HFF-Myc (cell line): ENCODE measurements at regions not wholly inside any gene's neighbourhood (a gene's known extent, or its start where the extent isn't known, plus 50 kb on each side); places are given as distances from the start of the nearest gene placed in this dataset.
"Not testable (repeated sequence)": the region's sequence is repeated elsewhere in the genome, so short reads cannot be mapped to it uniquely, and the experiment has no call there.

Experiments
- DNase-seq: peaks from one replicate; pipeline ENCODE4 v3.0.0-alpha.2; 2011; ENCODE audit warnings: low read depth; ENCODE audit errors: extremely low read depth
- H3K4me3 ChIP-seq: replicated peaks from 2 replicates; pipeline ENCODE4 v1.5.1; 2011; ENCODE audit warnings: low read depth, mild to moderate bottlenecking, control low read depth, low read length
- TF ChIP-seq, protein P1 (sequence below): IDR thresholded peaks from 2 replicates; pipeline ENCODE4 v1.5.1; 2012; ENCODE audit warnings: mild to moderate bottlenecking, low read depth, low read length, control low read depth; ENCODE audit errors: missing control alignments

DNA sequence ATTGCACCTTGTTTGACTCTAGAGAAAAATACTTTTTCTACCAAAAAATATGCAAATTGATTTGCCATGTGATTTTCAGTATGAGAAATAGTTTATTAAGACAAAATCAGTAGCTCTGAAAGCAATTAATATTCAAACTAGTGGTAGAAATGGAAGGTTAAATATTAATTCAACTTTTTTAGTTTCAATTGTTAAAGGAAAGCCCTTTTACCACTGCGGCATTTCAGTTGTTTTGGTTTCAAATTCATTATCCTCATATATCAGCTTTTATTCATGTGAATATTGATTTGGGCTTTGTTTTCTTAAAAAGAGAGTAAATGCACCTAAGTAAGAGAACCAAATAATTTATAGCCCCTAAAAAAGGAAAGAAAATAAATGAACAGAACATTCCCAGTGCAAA is 660.6 kb upstream of the CHD1 start:
- TF ChIP-seq, protein P1, sequence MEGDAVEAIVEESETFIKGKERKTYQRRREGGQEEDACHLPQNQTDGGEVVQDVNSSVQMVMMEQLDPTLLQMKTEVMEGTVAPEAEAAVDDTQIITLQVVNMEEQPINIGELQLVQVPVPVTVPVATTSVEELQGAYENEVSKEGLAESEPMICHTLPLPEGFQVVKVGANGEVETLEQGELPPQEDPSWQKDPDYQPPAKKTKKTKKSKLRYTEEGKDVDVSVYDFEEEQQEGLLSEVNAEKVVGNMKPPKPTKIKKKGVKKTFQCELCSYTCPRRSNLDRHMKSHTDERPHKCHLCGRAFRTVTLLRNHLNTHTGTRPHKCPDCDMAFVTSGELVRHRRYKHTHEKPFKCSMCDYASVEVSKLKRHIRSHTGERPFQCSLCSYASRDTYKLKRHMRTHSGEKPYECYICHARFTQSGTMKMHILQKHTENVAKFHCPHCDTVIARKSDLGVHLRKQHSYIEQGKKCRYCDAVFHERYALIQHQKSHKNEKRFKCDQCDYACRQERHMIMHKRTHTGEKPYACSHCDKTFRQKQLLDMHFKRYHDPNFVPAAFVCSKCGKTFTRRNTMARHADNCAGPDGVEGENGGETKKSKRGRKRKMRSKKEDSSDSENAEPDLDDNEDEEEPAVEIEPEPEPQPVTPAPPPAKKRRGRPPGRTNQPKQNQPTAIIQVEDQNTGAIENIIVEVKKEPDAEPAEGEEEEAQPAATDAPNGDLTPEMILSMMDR: no peak
- DNase-seq: no peak
- H3K4me3 ChIP-seq: no peak overlapping the region

DNA sequence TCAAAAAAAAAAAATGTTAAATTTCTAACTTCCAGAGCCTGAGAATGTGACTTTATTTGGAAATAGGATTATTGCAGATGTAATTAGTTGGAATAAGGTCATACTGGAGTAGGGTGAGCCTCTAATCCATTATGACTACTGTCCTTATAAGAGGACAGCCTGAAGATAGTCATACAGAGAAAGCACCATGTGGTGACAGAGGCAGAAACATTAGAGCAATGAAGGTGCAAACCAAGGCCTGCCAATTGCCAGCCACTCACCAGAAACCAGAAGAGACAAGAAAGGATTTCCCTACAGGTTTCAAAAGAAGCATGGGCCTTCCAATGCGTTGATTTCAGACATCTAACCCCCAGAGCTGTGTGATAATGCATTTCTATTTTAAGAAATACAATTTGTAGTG is 659.2 kb upstream of the CHD1 start:
- H3K4me3 ChIP-seq: no peak overlapping the region
- TF ChIP-seq, protein P1: no peak
- no peak for DNase-seq

DNA sequence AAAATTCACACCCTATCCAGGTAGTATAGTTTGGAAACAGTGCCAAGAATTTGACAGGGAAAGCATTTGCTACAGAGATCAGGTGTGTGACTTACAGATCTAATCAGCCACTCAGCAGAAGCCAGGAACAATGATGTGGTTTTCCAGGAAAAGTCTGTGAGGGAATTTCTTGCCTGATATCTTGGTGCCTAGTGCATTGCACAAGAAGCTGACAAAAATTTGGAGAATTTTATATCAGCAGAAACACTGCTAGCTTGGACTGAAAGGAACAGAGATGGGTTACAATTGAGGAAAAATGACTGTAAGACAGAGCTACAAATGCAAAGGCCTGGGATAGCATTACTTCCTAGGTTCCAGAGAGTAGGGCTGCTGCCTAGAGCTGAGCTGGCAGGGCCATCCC is 658.1 kb upstream of the CHD1 start:
- DNase-seq: no peak
- no peak overlapping the region for H3K4me3 ChIP-seq
- TF ChIP-seq, protein P1: no peak

DNA sequence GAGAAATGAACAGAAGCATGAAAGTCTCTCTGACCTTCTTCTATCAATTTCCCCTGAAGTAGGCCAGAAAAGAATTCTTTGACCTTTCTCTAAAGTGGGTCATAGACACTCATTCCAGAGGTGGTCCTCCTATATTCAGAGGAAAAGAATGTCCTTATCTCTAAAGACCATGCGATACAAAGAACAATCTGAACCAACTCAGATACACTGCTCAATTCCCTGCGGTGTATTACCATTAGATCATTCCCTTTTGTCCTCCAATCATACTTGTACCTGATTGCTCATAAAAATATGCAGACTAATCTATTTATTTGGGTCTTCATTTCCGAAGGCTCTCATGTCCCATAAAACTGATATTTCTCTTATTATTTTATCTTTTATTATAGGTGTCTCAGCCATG is 652.4 kb upstream of the CHD1 start:
- H3K4me3 ChIP-seq, DNase-seq: not testable (repeated sequence)

DNA sequence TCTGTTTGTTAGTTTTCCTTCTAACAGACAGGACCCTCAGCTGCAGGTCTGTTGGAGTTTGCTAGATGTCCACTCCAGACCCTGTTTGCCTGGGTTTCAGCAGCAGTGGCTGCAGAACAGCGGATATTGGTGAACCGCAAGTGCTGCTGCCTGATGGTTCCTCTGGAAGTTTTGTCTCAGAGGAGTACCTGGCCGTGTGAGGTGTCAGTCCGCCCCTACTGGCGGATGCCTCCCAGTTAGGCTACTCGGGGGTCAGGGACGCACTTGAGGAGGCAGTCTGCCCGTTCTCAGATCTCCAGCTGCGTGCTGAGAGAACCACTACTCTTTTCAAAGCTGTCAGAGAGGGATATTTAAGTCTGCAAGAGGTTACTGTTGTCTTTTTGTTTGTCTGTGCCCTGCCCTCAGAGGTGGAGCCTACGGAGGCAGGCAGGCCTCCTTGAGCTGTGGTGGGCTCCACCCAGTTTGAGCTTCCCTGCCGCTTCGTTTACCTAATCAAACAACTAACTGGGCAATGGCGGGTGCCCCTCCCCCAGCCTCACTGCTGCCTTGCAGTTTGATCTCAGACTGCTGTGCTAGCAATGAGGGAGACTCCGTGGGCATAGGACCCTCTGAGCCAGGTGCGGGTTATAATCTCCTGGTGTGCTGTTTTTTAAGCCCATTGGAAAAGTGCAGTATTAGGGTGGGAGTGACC is 634.3 kb upstream of the CHD1 start:
- not testable (repeated sequence) for DNase-seq, H3K4me3 ChIP-seq

DNA sequence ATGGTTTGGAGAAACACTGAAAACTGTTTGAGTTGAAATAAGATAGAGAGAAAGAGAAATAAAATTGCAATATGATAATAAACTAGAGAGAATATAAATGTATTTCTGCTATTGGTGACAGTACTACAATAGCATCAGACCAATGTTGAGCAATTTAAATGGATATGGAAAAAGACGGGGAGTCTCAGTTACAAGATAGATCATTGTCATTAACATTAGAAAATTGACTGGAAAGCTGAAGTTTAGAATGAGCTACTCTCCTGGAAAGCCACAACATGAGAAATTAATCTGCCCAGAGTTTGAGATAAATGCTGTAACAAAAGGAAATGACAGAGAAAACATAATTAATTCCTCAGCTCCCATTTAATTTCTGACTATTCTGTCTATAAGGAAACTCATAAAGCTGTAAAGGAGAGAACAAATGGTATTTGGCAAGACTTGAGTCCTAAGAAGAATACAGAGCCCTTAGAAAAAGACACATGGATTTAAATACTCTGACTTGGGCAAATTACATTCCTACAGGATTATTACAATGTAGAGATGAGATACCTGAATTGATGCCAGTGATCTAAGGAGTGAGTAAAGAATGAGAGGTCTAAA is 624.5 kb upstream of the CHD1 start:
- no peak for DNase-seq

DNA sequence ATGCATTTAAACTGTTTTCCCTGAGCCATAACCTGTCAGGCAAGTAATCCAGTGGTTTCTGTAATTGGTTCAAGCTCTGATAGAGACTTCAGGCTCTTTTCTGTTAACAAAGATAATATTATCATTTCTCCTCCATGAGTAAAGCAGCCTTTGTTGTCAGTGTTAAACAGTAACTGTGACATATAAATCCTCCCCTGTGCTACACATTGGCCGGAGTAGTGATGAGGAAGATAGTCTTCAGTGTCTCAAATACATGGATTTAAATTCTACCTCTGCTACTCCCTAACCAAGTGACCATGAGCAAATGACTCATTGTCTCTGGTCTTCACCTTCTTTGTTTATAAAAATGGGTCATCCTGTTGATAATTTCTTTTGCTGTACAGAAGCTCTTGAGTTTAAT is 615.5 kb upstream of the CHD1 start:
- DNase-seq: no peak
- TF ChIP-seq, protein P1: no peak
- H3K4me3 ChIP-seq: no peak overlapping the region

More for the DNA sequence above, 624.5 kb upstream of the CHD1 start:
- H3K4me3 ChIP-seq: no peak overlapping the region
- TF ChIP-seq, protein P1: no peak

DNA sequence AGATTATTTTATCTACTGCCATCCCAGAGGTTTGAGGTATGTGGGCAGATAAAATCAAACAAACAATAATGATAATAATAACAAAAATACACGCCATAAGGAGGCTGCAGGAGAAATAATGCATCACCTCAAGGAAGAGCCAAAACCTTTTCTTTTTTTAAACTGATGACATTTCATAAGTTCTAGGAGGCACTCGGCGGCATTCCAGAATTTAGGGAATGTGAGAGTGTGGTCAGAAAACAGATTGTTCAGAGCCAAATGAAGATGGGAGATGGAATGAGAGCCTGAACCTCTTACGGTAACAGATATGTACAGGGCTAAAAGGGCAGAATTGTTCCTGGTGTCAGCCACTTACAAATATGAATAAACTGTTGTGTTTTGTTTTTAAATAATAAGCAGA is 615.0 kb upstream of the CHD1 start:
- TF ChIP-seq, protein P1: no peak
- no peak for DNase-seq
- no peak overlapping the region for H3K4me3 ChIP-seq

DNA sequence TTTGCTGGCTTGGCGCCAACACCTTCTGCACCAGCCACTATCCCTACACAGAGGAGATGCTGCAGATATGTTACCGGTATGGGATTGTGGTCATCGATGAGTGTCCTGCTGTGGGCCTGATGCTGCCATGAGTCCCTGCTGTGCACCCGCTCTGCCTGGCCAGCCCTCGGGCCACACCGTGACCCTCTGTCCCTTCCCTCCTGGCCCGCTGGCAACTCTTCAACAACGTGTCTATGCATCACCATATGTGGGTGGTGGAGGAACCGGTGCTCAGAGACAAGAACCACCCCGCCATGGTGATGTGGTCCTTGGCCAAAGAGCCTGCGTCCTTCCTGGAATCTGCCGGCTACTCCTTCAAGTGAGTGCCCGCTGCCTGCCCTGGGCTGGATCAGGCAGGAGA is 605.4 kb upstream of the CHD1 start:
- H3K4me3 ChIP-seq, DNase-seq: not testable (repeated sequence)

DNA sequence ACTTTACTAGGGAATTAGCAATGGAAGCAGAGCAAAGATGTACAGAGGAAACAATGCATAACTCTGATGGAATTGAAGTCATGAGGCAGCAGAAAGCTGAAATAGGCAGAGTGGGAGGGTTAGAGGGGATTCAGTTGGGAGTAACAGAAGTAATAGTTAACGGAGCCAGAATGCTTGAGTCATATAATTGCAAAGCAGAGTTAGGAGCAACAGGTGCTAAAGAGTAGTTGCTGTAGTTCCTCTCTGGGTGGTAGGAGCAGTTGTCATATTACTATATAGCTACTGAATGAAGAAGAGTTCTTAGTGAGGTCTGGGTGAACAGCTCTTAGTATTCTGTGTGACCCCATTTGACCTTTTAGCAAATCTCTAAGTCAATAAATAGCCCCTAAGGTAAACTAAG is 592.9 kb upstream of the CHD1 start:
- DNase-seq, H3K4me3 ChIP-seq: not testable (repeated sequence)

DNA sequence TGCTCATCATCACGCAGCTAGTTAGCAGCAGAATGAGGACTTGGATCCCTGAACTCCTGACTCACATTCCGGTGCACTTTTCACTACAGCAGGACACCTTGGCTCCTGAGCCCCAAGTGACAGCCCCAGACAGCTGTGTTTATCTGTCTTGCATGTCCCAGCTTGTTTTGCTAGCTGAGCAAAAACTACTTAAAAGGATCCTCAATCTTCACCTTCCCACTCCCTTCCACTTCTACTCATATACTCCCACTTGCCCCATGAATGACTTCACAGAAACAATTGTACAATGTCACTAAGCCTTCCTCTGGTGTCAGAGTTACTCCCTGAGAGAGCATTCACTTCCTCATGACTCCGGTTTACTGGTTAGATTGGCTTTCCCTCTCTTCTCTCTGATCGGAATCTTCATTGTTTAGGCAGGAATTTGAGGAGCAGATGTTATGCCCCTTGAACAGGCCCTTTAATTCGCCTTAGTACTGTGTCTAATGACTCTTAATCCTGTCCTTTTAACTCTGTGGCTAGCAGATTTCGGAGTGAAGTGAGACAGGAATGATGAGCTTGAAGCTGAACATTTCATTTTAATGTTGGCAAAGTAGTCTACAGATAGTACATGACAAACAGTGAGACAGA is 587.2 kb upstream of the CHD1 start:
- DNase-seq, H3K4me3 ChIP-seq: not testable (repeated sequence)
